Prostate gland (tissue), 2 donors: ENCODE measurements at regions not wholly inside any gene's neighbourhood (a gene's known extent, or its start where the extent isn't known, plus 50 kb on each side); places are given as distances from the start of the nearest gene placed in this dataset.

ENCODE experiments used
- POLR2A ChIP-seq: fragments of 450-650 bp; IDR thresholded peaks from one replicate; pipeline ENCODE4 v1.6.1; 2016; ENCODE audit warnings: antibody characterized with exemption, mild to moderate bottlenecking
- POLR2AphosphoS5 ChIP-seq: sonication (generic); formaldehyde crosslinking; IDR thresholded peaks from one replicate; pipeline ENCODE4 v1.6.1; 2017; ENCODE audit warnings: antibody characterized with exemption
- TF ChIP-seq, protein P1 (sequence below), 4 experiments: fragments of 200-600 bp in 2 of 4; fragments of 450-650 bp in 2 of 4; sonication (generic) in 2 of 4; IDR thresholded peaks; 1 replicate in 3 of 4; 2 replicates in 1 of 4; pipeline ENCODE4 v1.5.1; 2016 to 2019; ENCODE audit warnings: antibody characterized with exemption in 4 of 4, mild to moderate bottlenecking in 2 of 4, moderate library complexity in 2 of 4

DNA sequence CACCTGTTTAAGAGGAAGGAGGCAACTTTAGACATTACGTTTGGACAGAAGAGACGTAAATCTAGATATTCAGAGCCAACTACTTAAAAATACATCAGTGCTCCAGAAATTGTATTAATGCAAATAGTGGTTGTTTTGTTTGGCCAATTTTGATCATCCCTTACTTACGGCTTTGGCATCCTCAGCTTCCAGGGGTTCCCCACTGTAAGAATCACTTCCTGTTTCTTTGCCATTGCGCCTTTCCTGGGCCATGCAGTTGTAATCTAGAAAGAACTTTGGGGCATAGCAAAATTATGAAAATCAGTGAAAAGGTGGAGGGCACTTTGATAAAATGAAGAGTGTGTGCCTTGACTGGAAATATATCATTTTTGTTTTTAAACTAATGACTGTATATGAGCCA lies 537.2 kb upstream of the TLE4 start:
- no peak for TF ChIP-seq POLR2AphosphoS5
- TF ChIP-seq, protein P1, sequence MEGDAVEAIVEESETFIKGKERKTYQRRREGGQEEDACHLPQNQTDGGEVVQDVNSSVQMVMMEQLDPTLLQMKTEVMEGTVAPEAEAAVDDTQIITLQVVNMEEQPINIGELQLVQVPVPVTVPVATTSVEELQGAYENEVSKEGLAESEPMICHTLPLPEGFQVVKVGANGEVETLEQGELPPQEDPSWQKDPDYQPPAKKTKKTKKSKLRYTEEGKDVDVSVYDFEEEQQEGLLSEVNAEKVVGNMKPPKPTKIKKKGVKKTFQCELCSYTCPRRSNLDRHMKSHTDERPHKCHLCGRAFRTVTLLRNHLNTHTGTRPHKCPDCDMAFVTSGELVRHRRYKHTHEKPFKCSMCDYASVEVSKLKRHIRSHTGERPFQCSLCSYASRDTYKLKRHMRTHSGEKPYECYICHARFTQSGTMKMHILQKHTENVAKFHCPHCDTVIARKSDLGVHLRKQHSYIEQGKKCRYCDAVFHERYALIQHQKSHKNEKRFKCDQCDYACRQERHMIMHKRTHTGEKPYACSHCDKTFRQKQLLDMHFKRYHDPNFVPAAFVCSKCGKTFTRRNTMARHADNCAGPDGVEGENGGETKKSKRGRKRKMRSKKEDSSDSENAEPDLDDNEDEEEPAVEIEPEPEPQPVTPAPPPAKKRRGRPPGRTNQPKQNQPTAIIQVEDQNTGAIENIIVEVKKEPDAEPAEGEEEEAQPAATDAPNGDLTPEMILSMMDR (IDR thresholded peaks at IDR 0.05): no peak
- no peak for TF ChIP-seq POLR2A
